GM19238 (cell line): ENCODE measurements at regions not wholly inside any gene's neighbourhood (a gene's known extent, or its start where the extent isn't known, plus 50 kb on each side); places are given as distances from the start of the nearest gene placed in this dataset.

Experiments
- DNase-seq: peaks from one replicate; pipeline ENCODE4 v3.0.0; 2011; ENCODE audit warnings: low spot score; ENCODE audit not compliant: insufficient read length

DNA sequence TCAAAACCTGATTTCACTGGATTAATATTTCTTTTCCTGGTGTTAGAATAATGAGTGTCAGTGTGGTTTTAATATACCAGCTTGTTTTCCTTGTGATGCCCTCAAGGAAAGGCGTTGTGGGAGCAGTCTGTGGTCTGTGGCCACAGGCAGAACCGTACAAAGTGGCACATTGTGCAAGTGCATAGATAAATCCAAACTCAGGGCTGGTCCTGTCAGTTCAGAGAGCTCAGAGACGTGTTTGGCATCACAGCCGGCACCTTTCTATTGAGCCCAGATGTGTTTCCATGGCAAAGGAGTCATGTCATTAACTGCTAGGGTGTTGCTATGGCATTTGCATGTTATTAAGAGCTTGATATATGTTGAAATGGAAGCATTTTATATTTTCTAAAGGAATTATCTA lies 289.9 kb upstream of the RASGRP1 start:
- no peak for DNase-seq

DNA sequence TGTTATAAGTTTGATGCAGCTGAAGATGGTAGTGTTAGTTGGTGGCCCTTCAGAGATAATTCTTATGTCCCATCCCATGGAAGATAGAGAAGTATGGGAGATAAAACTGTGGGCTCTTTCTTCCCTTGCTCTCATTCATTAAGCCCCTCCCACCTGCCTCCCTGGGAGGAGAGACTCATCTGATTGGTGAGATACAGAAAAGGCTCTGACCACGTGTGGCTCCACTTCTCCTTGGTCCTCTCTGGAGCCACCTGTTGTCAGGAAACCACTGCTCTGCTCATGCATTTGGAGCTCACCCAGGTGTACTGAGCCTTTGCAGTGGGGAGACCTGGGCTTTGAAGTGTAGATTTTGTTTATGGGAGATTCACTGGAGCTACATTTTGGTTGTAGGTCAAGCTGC lies 293.2 kb upstream of the RASGRP1 start:
- DNase-seq = no peak

DNA sequence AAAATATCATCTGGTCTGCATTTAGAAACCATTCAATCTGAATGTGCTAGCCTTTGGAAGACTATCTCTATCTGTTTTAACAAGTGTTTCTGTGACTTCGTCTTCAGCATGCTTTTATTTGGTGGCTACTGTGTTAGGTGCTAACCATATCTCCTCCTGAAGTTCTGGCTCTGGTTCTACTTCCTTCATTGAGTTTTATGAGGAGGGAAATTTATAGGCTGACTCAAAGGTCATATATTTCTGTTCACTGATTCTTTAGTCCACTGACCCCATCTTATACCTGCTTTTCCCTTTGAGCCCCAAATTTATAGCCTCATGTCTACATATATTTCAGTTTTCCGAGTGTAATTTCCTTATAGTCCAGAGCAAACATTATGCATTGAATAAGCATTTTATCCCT lies 295.0 kb upstream of the RASGRP1 start:
- no peak for DNase-seq

DNA sequence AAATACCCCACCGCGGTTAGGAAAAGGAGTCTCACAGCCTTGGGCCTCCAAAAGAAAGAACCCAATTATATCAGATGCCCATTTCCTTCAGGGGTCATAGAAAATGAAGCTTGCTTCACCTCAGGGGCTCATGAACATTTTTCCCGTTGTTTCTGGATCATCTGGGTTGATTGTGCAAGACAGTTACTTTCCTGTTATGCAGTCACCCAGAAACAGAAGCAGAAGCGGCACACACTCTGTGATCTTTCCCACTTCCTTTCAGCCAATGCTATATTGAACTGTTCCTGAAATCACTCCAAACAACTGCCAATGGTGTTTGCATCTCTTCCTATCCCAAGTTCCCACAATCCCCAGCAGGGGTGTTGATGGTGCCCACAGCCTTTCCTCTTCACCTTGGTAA lies 295.6 kb upstream of the RASGRP1 start:
- DNase-seq = no peak

DNA sequence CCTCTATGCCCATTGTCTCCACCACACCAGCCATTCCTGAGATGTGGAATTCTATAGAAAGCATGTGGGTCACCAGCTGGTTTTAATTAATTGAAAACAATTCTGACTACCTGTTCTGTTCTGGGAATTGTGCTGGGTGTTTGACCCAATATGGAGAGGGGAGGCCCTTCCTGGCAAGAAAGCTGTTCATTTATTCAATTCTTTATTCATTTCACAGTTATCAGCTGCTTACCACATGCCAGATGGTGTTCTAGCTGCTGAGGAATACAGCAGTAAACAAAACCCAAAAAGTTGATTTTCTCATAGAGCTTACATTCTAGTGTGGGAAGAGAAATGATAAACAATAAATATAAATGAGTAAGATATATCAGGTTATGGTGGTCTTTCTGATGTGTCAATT lies 296.1 kb upstream of the RASGRP1 start:
- DNase-seq = no peak

DNA sequence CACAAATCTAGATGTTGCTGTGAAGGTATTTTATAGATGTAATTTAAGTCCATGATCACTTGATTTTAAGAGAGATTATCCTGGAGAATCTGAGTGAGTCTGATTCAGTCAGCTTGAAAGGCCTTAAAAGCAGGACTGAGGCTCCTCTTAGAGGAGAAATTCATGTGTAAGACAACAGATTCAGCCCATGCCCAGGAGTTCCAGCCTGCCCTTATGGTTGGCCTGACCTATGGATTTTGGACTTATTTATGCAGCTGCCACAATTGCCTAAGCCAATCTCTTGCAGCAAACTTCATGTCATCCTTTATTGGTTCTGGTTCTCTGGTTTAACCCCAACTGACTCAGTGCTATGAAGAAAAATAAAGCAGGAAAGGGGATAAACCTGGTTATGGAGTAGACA lies 296.5 kb upstream of the RASGRP1 start:
- no peak for DNase-seq

DNA sequence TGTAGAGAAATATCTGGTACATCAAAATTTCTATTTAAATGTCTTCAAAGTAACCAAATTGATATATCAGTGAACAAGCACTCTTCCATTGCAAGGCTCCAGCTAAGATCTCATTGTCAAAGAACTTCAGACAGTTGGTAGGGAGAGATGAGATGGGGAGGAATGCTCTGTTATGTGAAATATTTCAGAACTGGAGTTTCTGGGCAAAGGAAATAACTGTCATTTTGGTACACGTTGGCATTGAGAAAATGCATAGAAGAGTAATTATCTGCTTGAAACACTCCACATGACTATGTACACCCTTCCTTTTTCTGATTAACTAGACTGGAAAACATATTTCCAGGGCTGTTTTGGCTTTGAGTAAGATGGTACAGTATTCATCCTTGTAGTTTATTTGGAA lies 297.5 kb upstream of the RASGRP1 start:
- no peak for DNase-seq

DNA sequence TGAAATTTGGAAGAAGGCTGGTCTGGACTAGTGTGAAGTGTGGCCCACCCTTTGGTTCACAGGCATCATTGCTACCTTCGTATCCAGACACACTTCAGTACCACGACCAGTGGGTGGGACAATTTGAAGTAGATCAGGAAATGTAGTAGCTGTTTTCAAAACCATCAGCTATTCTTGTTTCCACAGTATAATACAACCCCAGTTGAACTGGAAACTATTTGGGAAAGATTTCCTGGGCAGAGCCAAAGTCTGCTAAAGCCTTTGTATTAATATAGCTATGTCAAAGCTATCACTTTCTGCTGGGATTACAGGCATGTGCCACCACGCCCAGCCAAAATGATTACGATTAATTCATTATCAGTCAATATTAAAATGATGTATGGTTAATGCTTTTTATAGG lies 298.8 kb upstream of the RASGRP1 start:
- DNase-seq = no peak

DNA sequence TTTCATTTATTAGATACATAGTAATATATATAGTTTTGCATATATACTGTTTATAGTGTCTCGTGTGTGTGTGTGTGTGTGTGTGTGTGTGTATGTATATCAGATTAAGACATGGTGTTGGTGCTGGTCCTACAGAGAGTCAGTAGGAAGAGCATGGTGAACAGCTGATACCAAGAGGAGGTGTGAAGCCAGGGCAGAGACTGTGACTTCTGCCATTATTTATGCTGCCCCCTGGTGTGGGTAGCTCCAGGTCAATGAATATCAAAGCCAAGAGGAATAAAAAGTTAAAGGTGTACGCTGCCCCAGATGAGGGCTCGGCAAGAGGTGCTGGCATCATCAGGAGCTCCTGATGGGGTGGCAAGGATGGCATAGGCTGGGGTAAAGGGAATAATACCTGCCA lies 299.5 kb upstream of the RASGRP1 start:
- DNase-seq = no peak

DNA sequence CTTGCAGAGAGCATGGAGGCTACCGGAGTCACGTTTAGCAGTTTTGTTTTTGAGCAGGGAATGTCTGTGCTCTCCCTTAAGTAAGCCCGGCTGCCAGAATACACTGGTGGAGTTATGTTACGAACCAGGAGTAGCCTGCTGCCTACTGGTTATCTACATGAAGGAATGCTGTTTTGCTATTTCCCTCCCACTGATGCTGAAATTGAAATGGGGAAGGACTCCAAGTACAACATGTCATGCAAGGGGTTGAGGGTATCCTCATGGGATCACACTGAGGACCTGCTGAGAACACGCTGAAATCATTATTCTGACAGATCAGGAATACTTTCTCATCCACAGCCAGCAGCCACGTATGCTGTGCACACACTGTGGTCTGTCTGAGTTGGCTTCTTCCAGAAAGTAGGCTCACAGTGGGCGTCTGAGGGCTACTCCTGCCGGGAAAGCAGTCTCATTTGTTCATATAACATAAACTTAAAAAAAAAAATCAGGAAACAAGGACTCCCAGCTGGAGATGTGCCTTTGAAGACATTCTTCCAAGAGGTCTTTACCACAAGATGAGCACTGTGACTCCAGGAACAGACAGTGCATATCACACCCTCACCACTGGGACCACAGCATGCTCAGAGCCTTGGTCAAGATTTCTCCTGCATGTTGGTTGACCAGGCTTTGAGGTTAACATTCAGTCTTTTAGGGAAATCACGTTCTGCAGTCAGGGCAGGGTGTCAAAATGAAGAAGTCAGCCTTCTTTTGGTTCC lies 300.4 kb upstream of the RASGRP1 start:
- DNase-seq = no peak

DNA sequence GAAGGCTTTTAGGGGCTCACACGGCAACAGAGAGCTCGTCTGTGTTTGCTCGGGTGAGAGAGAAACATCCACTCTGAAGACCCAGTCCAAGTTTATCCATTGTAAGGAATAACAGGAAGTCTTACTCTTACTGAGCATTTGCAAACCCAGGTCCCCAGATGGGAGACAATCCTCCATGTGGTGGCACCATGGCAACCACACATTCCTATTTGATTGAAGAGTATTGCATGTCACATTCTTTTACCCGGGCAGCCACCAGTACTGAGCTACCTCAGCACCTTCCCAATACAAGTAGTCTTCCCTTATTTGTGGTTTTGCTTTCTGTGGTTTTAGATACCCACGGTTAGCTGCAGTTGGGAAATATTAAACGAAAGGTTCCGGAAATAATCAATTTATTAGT lies 302.9 kb upstream of the RASGRP1 start:
- no peak for DNase-seq

DNA sequence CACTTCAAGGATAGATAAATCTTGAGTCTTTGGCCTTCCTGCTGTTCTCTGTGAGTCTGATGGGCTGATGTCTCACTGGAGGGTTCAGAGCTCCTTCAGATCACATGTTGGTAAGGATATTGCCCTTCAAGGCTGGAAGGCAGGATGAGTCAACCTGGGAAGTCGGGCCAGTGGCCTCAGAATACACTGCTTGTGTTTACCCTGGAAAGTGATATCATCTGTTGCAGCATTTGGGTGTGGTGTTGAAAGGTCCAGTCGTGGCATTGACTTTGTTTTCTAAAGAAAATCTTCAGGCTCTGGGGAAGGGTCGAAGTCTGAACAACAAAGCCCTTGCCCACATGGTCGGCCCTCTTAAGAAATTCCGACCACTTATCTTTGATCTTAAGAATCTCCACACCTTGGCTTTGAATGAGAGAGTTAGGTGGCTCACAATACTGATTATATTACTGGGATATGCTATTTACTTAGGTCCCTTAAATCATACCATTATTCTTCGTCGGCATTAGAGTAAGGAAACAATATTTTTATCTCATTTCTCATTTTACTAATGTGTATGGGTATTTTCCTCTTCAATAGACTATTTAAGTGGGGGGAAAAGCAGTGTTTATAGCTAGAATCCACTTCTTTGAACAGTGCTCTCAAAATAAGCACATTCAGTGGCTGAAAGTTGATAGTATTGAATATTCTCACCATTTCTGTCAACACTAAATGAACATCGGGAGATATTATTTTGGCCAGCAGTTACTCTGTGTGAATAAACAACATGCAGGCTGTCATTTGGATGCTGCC lies 303.9 kb upstream of the RASGRP1 start:
- DNase-seq = no peak

DNA sequence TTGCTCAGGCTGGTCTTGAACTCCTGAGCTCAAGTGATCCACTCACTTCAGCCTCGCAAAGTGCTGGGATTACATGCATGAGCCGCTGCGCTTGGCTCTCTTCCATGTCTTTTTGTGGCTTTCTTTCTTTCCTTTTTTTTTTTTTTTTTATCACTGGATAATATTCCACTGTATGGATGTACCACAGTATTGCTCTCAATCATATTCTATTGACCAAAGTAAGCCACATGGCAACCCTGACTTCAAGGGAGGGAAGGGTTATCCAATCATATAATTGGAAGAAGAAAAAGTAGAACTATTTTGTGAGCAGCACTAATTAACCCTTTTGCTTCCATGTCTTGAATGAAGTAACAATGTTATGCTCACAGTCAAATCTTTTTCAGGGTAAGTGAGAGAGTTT lies 307.0 kb upstream of the RASGRP1 start:
- no peak for DNase-seq

DNA sequence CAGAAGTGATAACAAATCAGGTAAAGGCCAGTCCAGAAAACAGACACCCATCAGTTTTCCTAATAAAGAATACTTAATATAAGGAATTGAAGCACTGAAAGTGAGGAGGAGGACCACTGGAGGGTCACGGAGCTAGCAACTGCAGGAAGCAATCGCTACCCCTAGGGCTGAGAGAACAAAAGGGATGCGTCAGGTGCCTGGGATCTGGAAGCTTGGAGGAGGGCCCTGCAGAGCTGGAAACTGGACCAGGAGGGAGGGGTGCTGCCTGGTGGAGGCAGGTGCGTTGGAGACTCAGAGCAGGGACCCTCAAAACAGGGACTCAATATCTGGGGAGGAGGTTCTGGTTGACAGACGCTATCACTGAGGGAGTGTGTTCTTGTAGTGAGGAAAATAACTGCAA lies 308.1 kb upstream of the RASGRP1 start:
- DNase-seq = no peak

DNA sequence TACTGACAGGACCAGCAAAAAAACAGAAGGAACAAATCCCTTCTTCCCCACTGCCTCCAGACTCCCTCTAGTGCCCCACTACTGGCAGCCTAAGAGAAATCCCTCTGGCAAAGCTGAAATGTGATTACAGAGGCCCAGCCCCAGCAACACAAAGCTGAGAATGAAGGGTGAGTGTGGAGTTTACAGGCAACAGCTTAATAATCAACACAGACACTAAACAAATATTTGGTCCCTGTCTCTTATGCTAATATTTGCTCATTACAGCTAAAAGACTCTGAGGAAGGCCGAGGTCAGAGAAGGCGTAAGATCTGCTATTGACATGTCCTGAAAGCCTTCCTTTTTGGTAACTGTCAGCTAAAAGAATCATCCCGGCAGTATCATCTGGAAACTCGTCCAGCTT lies 308.5 kb upstream of the RASGRP1 start:
- DNase-seq = no peak

DNA sequence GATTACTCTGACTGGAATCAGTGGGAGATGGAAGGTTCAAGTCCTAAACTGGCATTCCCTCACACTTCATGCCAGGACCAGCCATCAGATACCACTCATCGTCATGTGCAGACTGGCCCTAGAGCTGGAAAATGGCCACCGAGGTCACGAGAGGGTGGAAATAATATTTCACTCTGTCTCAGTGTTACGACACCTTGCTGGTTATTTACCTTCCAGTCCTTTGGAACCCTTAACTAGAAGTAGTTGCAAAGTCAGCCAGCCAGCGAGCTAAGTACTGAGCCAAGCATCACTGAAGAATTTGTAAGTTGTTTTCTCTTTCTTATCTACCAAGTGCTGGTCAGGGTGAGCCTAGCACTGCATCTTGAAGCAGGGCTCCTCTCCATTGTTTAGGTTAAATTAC lies 309.9 kb upstream of the RASGRP1 start:
- no peak for DNase-seq

DNA sequence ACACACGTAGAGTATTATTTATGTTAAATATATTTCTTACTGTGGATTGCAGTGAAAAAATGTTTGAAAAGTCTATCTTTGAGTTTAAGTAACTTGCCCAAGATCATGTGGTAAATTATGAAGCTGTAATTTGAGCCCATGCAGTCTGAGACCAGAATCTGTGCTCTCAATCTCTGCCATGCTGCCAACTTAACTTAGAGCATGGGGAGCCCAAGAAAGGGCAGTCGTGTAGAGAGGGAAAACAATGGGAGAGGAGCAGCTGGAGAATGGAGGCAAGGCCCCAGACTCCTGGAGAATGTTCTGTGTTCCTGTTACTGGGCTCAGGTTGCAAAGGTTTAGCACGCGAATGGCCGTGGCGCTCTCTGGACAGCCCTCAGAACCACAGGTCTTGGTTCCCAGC lies 311.6 kb upstream of the RASGRP1 start:
- DNase-seq = no peak

DNA sequence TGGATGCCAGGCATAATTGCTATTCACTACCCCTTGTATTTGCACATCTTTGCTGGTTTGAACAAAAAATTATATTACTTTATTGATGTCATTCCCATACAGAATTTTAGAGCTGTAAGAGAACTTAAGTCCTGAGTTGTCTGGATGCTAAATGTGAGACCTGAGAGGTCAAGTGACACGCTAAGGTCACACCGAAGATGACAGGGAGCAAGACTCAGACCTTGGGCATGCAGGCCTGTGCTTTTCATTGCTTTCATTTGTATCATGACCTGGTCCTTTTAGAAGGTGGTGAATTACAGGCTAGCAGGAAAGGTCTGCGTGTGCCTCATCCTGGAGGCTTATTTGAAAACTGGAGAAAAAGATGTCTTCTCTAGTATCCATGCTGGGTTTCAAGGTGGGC lies 312.0 kb upstream of the RASGRP1 start:
- DNase-seq = no peak

DNA sequence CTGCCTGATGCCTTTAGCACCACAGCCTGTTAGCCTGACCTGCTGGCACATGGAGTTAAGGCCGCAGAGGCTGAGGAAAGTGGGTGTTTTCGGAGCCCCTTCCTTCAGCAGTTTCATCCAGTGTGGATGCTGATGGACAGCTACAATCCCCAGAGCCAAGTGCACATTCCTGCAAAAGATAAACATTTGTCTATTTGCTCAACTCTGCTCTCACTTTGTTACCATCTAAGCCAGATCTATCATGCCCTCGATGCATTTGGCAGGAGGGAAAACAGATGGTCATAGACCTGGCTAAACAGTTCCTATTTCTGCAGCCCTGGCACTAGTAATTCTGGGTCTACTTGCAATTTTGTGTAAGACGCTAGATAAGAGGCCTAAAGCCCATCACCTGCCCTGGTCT lies 312.9 kb upstream of the RASGRP1 start:
- DNase-seq = no peak

DNA sequence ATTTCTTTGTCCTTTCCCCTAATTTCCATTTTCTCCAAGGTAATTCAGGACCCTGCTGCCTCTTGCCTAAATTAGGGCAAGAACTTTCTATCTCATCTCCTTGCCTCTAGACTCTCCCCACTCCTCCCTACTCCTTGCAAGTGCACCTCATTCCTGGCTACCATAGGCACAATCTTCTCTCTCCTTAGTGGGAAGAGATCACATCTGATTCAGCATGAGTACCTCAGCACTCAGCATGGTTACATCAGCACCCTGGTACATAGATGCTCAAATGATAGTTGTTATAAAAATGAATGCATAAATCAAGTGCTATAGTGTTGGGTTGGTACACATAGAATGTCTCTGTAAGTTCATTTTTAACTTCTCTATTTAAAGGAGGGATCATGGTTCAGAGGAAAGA lies 313.4 kb upstream of the RASGRP1 start:
- DNase-seq = no peak

DNA sequence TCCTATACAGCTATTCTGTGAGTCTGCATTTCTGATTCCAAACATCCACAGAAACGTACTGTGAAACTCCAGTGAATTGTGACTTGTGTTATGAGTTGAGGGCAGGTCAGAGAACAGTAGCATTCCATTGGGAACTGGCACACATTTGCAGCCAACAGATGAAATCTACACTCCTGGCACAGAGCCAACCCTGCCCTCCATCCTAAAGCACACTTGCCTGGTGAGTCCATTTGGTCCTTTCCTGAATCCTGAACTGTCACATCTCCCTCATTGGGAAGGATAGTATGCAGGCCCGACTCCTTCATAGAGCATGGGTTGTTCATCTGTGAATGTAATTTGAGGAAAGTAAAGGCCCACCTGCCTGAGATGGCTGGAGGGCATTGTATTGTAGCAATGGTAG lies 314.3 kb upstream of the RASGRP1 start:
- DNase-seq = no peak

DNA sequence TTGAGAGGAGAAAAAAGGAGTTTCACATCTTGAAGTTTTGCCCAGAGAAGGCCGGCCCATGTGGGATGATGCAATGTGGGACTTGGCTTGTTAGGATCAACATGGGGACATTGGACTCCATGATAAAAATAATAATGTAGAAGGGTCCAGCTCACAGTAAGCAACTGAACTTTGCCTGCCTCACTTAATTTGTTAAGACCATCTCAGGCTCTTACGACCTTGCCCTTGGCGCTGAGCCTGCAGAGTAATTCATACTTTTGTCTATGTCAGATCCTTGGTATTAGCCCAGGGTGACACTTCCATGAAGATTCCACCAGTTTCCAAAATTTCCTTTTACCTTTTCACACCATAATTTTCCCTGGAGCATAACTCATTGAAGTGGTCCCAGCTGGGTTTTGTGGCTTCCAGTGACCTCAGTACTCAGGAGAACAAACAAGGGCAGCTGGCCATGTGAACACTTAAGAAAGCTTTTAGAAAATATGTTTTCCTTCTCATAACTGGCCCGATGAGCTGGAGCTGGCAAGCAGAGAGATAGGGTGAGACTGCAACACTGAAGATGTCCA lies 315.4 kb upstream of the RASGRP1 start:
- DNase-seq = no peak

DNA sequence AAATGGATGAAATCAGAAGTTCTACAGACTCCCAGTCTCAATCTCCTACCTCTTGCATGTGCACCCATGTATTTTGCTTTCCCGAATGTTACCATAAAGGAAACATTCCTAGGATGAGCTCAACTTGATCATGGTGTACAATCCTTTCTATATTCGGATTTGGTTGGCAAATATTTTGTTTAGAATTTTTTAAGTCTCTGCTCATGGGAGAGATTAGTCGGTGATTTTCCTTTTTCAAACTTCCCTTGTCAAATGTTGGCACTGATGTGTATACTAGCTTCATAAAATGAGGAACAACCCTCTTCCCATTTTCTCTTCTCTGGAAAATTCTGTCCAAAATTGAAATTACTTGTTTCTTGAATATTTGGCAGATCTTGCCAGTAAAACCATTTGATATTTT lies 317.6 kb upstream of the RASGRP1 start:
- no peak for DNase-seq
